H9 (cell line): ENCODE measurements at regions not wholly inside any gene's neighbourhood (a gene's known extent, or its start where the extent isn't known, plus 50 kb on each side); places are given as distances from the start of the nearest gene placed in this dataset.

Experiments
- DNase-seq: peaks from one replicate; pipeline ENCODE4 v3.0.0-alpha.2; 2017
- H2AFZ ChIP-seq: one replicate; pipeline ENCODE4 v1.6.1; 2013; ENCODE audit warnings: mild to moderate bottlenecking, low read length, control low read depth, moderate library complexity
- H2AK5ac ChIP-seq: 2 replicates; pipeline ENCODE4 v1.6.1; 2013; ENCODE audit warnings: low read length, control low read depth, mixed read lengths; ENCODE audit not compliant: insufficient read length
- H2BK120ac ChIP-seq: one replicate; pipeline ENCODE4 v1.6.1; 2013; ENCODE audit warnings: low read depth, mild to moderate bottlenecking, low read length, control low read depth, inconsistent platforms; ENCODE audit not compliant: poor library complexity, severe bottlenecking
- H2BK12ac ChIP-seq: 2 replicates; pipeline ENCODE4 v1.6.1; 2013; ENCODE audit warnings: low read length, control low read depth, mixed read lengths, low read depth; ENCODE audit not compliant: insufficient read length
- H2BK15ac ChIP-seq: 2 replicates; pipeline ENCODE4 v1.6.1; 2013; ENCODE audit warnings: low read depth, low read length, control low read depth
- H2BK20ac ChIP-seq: one replicate; pipeline ENCODE4 v1.6.1; 2013; ENCODE audit warnings: low read depth, mild to moderate bottlenecking, low read length, control low read depth, inconsistent platforms; ENCODE audit not compliant: poor library complexity, severe bottlenecking
- H2BK5ac ChIP-seq: 2 replicates; pipeline ENCODE4 v1.6.1; 2013; ENCODE audit warnings: low read length, control low read depth, mixed read lengths; ENCODE audit not compliant: insufficient read length
- H3K14ac ChIP-seq: 2 replicates; pipeline ENCODE4 v1.6.1; 2013; ENCODE audit warnings: low read length, control low read depth; ENCODE audit not compliant: insufficient read depth
- H3K18ac ChIP-seq: 2 replicates; pipeline ENCODE4 v1.6.1; 2013; ENCODE audit warnings: low read depth, mild to moderate bottlenecking, mixed read lengths, low read length, control low read depth; ENCODE audit not compliant: insufficient read length
- H3K23ac ChIP-seq: 2 replicates; pipeline ENCODE4 v1.6.1; 2013; ENCODE audit warnings: low read length, control low read depth, mixed read lengths, low read depth; ENCODE audit not compliant: insufficient read length
- H3K23me2 ChIP-seq: 2 replicates; pipeline ENCODE4 v1.6.1; 2013; ENCODE audit warnings: low read depth, mild to moderate bottlenecking, mixed read lengths, low read length, control low read depth; ENCODE audit not compliant: insufficient read length, poor library complexity, severe bottlenecking
- H3K27ac ChIP-seq: 2 replicates; pipeline ENCODE4 v1.5.1; 2013; ENCODE audit warnings: low read length, control low read depth, mixed read lengths, low read depth; ENCODE audit not compliant: insufficient read length
- H3K27me3 ChIP-seq: 2 replicates; pipeline ENCODE4 v1.6.1; 2013; ENCODE audit warnings: low read length, control low read depth, inconsistent platforms; ENCODE audit not compliant: insufficient read depth
- H3K4ac ChIP-seq: 2 replicates; pipeline ENCODE4 v1.6.1; 2013; ENCODE audit warnings: low read depth, mild to moderate bottlenecking, control low read depth, inconsistent platforms, low read length, moderate library complexity
- H3K4me1 ChIP-seq: 2 replicates; pipeline ENCODE4 v1.6.1; 2013; ENCODE audit warnings: low read length, control low read depth, inconsistent platforms; ENCODE audit not compliant: insufficient read depth
- H3K4me2 ChIP-seq: 2 replicates; pipeline ENCODE4 v1.6.1; 2013; ENCODE audit warnings: low read length, control low read depth, mixed read lengths; ENCODE audit not compliant: insufficient read length, insufficient read depth
- H3K56ac ChIP-seq: 2 replicates; pipeline ENCODE4 v1.6.1; 2013; ENCODE audit warnings: low read depth, mild to moderate bottlenecking, mixed read lengths, low read length, control low read depth; ENCODE audit not compliant: insufficient read length
- H3K79me1 ChIP-seq: 2 replicates; pipeline ENCODE4 v1.6.1; 2013; ENCODE audit warnings: low read depth, mild to moderate bottlenecking, moderate library complexity, low read length, control low read depth, inconsistent platforms; ENCODE audit not compliant: insufficient read depth, poor library complexity, severe bottlenecking
- H3K79me2 ChIP-seq: 2 replicates; pipeline ENCODE4 v1.6.1; 2013; ENCODE audit warnings: low read length, control low read depth, inconsistent platforms; ENCODE audit not compliant: insufficient read depth
- H3K9ac ChIP-seq: 2 replicates; pipeline ENCODE4 v1.6.1; 2013; ENCODE audit warnings: low read length, control low read depth, mixed read lengths; ENCODE audit not compliant: insufficient read length; ENCODE audit errors: extremely low read depth
- H3K9me3 ChIP-seq: one replicate; pipeline ENCODE4 v1.6.1; 2013; ENCODE audit warnings: low read depth, low read length, inconsistent platforms; ENCODE audit not compliant: control insufficient read depth
- H3T11ph ChIP-seq: one replicate; pipeline ENCODE4 v1.6.1; 2013; ENCODE audit warnings: mild to moderate bottlenecking, low read length, control low read depth, inconsistent platforms
- H4K20me1 ChIP-seq: one replicate; pipeline ENCODE4 v1.6.1; 2013; ENCODE audit not compliant: control insufficient read depth, insufficient read length, insufficient read depth
- H4K5ac ChIP-seq: 2 replicates; pipeline ENCODE4 v1.6.1; 2013; ENCODE audit warnings: low read depth, mild to moderate bottlenecking, mixed read lengths, low read length, control low read depth; ENCODE audit not compliant: insufficient read length
- H4K8ac ChIP-seq: replicated peaks from 2 replicates; pipeline ENCODE4 v1.6.1; 2013; ENCODE audit warnings: low read length, control low read depth, mixed read lengths, low read depth; ENCODE audit not compliant: insufficient read length
- H4K91ac ChIP-seq: 2 replicates; pipeline ENCODE4 v1.6.1; 2013; ENCODE audit warnings: low read depth, mild to moderate bottlenecking, moderate library complexity, mixed read lengths, low read length, control low read depth; ENCODE audit not compliant: insufficient read length
- H3K27ac Mint-ChIP-seq, 3 experiments: 2 replicates in 2 of 3; 3 replicates in 1 of 3; pipeline ENCODE4 v1.8.0; 2020 to 2021; ENCODE audit warnings: mixed read lengths in 3 of 3, mild to moderate bottlenecking in 1 of 3, moderate library complexity in 1 of 3
- H3K27me3 Mint-ChIP-seq: 2 replicates; pipeline ENCODE4 v1.8.0; 2021; ENCODE audit warnings: low read depth, mild to moderate bottlenecking, moderate library complexity, mixed read lengths
- H3K36me3 Mint-ChIP-seq, 3 experiments: 2 replicates in 2 of 3; 3 replicates in 1 of 3; pipeline ENCODE4 v1.8.0; 2020 to 2021; ENCODE audit warnings: low read depth in 3 of 3, mixed read lengths in 3 of 3; ENCODE audit not compliant: insufficient read depth in 1 of 3
- H3K4me1 Mint-ChIP-seq, 2 experiments: 2 replicates each; pipeline ENCODE4 v1.8.0; 2020; ENCODE audit warnings: mixed read lengths in 2 of 2
- H3K4me3 Mint-ChIP-seq, 2 experiments: 2 replicates in 1 of 2; 3 replicates in 1 of 2; pipeline ENCODE4 v1.8.0; 2020 to 2021; ENCODE audit warnings: mild to moderate bottlenecking in 2 of 2, mixed read lengths in 2 of 2, moderate library complexity in 1 of 2
- H3K9me3 Mint-ChIP-seq, 2 experiments: 2 replicates in 1 of 2; 3 replicates in 1 of 2; pipeline ENCODE4 v1.8.0; 2020; ENCODE audit warnings: mild to moderate bottlenecking in 2 of 2, mixed read lengths in 2 of 2, moderate library complexity in 1 of 2
- CTCF ChIP-seq: fragments of 200-600 bp; sonication (generic); conservative IDR thresholded peaks from 3 replicates; pipeline ENCODE4 v1.8.0; 2021; ENCODE audit warnings: antibody characterized with exemption, mild to moderate bottlenecking
- WGBS: extraction: QIAGEN DNeasy Blood & Tissue Kit; methylation state at CpG from one replicate; pipeline ENCODE4 v1.1.7; 2013; ENCODE audit warnings: missing lambda C conversion rate, low lambda C conversion rate, mixed read lengths; ENCODE audit not compliant: insufficient read length; ENCODE audit errors: extremely low coverage; 5-methylcytosine and 5-hydroxymethylcytosine counted together

GRCh38 chr3:30289324-30289723, 317.1 kb upstream of the TGFBR2 start:
- Histone ChIP-seq H2BK12ac (no peak overlapping the region), H3K9ac (no peak overlapping the region), H2AK5ac (no peak overlapping the region), H4K91ac (no peak overlapping the region), H4K8ac (no peak overlapping the region), H3K18ac (no peak overlapping the region), H3K23ac (no peak overlapping the region), H4K5ac (no peak overlapping the region), H3K27ac (no peak overlapping the region), H3K79me2 (no peaks in the 10 kb centered on the region), H3K79me1 (no peaks in the 10 kb centered on the region), H3K56ac (no peak overlapping the region), H2BK20ac (no peak overlapping the region), H3T11ph (no peak overlapping the region), H2BK15ac (no peak overlapping the region), H2AFZ (no peak overlapping the region), H3K14ac (no peak overlapping the region), H2BK120ac (no peak overlapping the region), H2BK5ac (no peak overlapping the region), H3K23me2 (no peaks in the 10 kb centered on the region), H3K9me3 (no peaks in the 10 kb centered on the region), H4K20me1 (no peaks in the 10 kb centered on the region), H3K27me3 (no peaks in the 10 kb centered on the region), H3K4ac (no peak overlapping the region), H3K4me1 (peaks cover 2% of the 10 kb centered on the region; the same call in 1 of the 2 replicates), H3K4me2 (no peak overlapping the region)
- no peak overlapping the region for H3K27ac Mint-ChIP-seq
- WGBS = no CpG with 5 or more reads among the region's 1 CpG
- peaks cover 17 to 18% of the 10 kb centered on the region in 2 experiments for H3K4me1 Mint-ChIP-seq
- H3K36me3 Mint-ChIP-seq = peaks cover 0 to 1% (median 0%) of the 10 kb centered on the region in 3 experiments; a peak in 2 of 7 replicates
- DNase-seq = no peak
- H3K27me3 Mint-ChIP-seq = no peaks in the 10 kb centered on the region
- H3K4me3 Mint-ChIP-seq = no peak overlapping the region
- H3K9me3 Mint-ChIP-seq = no peaks in the 10 kb centered on the region
- TF ChIP-seq CTCF = no peak
